NCI-H748 (cell line): ENCODE measurements at regions not wholly inside any gene's neighbourhood (a gene's known extent, or its start where the extent isn't known, plus 50 kb on each side); places are given as distances from the start of the nearest gene placed in this dataset.

ENCODE experiments used
- DNase-seq: peaks from one replicate; lab custom pipeline; 2025; ENCODE audit not compliant: unreplicated experiment; lab: John Stamatoyannopoulos, UW

- DNase-seq: peak; percentile 26
These were observed 170.1 kb upstream of the GBE1 start for GRCh38 chr3:81931265-81932251.

- DNase-seq: peak; percentile 78
These were observed 168.3 kb upstream of the GBE1 start for GRCh38 chr3:81929697-81930096.

GRCh38 chr3:81927811-81928210, 166.4 kb upstream of the GBE1 start:
- DNase-seq: no peak

GRCh38 chr3:81925385-81925784, 163.9 kb upstream of the GBE1 start:
- no peak for DNase-seq

- no peak for DNase-seq
These were observed 161.6 kb upstream of the GBE1 start for GRCh38 chr3:81923038-81923437.

- no peak for DNase-seq
These were observed 161.0 kb upstream of the GBE1 start for GRCh38 chr3:81922404-81922803.

- peak; percentile 42 for DNase-seq
These were observed 159.4 kb upstream of the GBE1 start for GRCh38 chr3:81920816-81921215.

GRCh38 chr3:81916890-81917289, 155.4 kb upstream of the GBE1 start:
- DNase-seq: no peak

GRCh38 chr3:81913886-81914663, 152.6 kb upstream of the GBE1 start:
- peak; percentile 20 for DNase-seq

- no peak for DNase-seq
These were observed 149.8 kb upstream of the GBE1 start for GRCh38 chr3:81911221-81911620.

- peak; percentile 52 for DNase-seq
These were observed 148.9 kb upstream of the GBE1 start for GRCh38 chr3:81910244-81910852.

- no peak for DNase-seq
These were observed 148.4 kb upstream of the GBE1 start for GRCh38 chr3:81909796-81910195.

- DNase-seq: no peak
These were observed 147.1 kb upstream of the GBE1 start for GRCh38 chr3:81908561-81908960.

- DNase-seq: no peak
These were observed 136.9 kb upstream of the GBE1 start for GRCh38 chr3:81898336-81898735.

GRCh38 chr3:81894598-81894997, 133.2 kb upstream of the GBE1 start:
- no peak for DNase-seq

- peak; percentile 92 for DNase-seq
These were observed 129.8 kb upstream of the GBE1 start for GRCh38 chr3:81891055-81891895.

- no peak for DNase-seq
These were observed 127.6 kb upstream of the GBE1 start for GRCh38 chr3:81888914-81889557.

GRCh38 chr3:81887448-81887847, 126.0 kb upstream of the GBE1 start:
- no peak for DNase-seq

- DNase-seq: no peak
These were observed 124.6 kb upstream of the GBE1 start for GRCh38 chr3:81886081-81886480.

GRCh38 chr3:81884791-81885190, 123.3 kb upstream of the GBE1 start:
- DNase-seq: no peak
